ENCODE measurements at regions not wholly inside any gene's neighbourhood (a gene's known extent, or its start where the extent isn't known, plus 50 kb on each side); places are given as distances from the start of the nearest gene placed in this dataset.

DNA sequence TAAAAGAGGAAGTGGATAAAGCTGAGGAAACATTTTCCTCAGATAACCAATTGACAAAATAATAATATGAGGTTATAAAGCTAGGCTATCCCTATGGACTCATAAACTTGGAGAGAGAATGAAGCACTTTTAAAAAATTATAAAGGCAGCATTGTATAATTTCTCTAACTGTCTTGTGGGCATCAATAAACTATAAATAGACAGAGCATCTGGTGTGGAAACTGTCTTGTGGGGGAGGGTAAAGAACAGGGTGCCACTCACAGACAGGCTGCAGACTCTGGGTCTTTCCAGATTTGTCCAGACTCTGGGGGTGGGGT, 333.5 kb downstream of the BUD13 start:
- TF ChIP-seq, protein P1, sequence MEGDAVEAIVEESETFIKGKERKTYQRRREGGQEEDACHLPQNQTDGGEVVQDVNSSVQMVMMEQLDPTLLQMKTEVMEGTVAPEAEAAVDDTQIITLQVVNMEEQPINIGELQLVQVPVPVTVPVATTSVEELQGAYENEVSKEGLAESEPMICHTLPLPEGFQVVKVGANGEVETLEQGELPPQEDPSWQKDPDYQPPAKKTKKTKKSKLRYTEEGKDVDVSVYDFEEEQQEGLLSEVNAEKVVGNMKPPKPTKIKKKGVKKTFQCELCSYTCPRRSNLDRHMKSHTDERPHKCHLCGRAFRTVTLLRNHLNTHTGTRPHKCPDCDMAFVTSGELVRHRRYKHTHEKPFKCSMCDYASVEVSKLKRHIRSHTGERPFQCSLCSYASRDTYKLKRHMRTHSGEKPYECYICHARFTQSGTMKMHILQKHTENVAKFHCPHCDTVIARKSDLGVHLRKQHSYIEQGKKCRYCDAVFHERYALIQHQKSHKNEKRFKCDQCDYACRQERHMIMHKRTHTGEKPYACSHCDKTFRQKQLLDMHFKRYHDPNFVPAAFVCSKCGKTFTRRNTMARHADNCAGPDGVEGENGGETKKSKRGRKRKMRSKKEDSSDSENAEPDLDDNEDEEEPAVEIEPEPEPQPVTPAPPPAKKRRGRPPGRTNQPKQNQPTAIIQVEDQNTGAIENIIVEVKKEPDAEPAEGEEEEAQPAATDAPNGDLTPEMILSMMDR (IDR thresholded peaks at IDR 0.05): no peak
- no peak for TF ChIP-seq ZFX (IDR thresholded peaks at IDR 0.05; ENCODE audit: borderline replicate concordance)

Measured in 22Rv1 (cell line).